GM19328 (cell line): ENCODE measurements at regions not wholly inside any gene's neighbourhood (a gene's known extent, or its start where the extent isn't known, plus 50 kb on each side); places are given as distances from the start of the nearest gene placed in this dataset.
"Not testable (repeated sequence)": the region's sequence is repeated elsewhere in the genome, so short reads cannot be mapped to it uniquely, and the experiment has no call there.

ENCODE experiments used
- ATAC-seq: cut with Tn5 transposase; IDR thresholded peaks from one replicate; pipeline ENCODE4 v1.9.1; 2021; ENCODE audit warnings: mild to moderate bottlenecking, moderate library complexity; ENCODE audit not compliant: unreplicated experiment

DNA sequence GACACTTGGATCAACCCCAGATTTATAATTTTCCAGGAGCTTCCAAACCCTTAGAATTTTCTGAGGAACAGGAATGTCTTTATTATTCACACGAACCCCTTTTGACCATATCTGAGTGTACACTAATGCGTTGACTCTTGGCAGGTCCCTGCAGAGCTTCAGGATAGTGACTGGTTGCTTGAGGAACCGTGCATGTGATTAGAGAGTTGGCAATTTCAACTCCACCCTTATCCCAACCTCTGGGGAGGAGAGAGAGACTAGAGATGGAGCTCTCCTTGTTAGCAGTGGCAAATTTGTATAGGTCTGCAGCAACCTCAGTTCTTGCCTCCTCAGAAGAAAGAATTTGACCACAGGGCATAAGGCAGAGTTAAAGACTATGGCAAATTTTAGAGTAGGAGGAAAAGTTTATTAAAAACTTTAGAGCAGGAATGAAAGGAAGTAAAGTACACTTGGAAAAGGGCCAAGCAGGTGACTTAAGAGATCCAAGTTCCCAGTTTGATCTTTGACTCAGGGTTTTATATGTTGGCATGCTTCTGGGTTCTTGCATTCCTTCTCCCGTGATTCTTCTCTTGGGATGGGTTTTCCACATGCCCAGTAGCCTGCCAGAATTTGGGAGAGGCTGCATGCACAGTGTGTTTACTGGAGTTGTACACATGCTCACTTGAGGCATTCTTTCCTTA lies 93.8 kb upstream of the ETV3 start:
- ATAC-seq = no peak

GRCh38 chr1:157230500-157230899 lies 92.3 kb upstream of the ETV3 start:
- no peak for ATAC-seq

DNA sequence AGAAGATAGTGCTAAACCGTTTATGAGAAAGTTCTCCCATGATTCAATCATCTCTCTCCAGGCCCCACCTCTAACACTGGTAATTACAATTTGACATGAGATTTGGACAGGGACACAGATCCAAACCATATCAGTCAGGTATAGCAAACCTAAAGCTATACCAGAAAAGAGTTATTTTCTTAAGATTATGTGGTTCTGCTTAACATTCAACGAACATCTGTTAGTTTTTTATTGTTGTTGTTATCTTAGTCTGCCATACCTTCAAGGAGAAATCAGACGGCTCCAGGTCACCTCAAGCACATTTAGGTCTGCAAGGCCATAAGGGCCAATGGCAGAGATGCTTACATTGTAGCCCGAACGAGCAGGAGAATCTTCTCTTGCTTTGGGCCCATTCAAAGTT lies 89.5 kb upstream of the ETV3 start:
- no peak for ATAC-seq

GRCh38 chr1:157226739-157227138 lies 88.5 kb upstream of the ETV3 start:
- ATAC-seq = no peak

- ATAC-seq = no peak
Observed at GRCh38 chr1:157219600-157219999, 81.4 kb upstream of the ETV3 start.

- no peak for ATAC-seq
Observed at GRCh38 chr1:157219182-157219581, 81.0 kb upstream of the ETV3 start.

GRCh38 chr1:157218671-157219070 lies 80.5 kb upstream of the ETV3 start:
- ATAC-seq = no peak

DNA sequence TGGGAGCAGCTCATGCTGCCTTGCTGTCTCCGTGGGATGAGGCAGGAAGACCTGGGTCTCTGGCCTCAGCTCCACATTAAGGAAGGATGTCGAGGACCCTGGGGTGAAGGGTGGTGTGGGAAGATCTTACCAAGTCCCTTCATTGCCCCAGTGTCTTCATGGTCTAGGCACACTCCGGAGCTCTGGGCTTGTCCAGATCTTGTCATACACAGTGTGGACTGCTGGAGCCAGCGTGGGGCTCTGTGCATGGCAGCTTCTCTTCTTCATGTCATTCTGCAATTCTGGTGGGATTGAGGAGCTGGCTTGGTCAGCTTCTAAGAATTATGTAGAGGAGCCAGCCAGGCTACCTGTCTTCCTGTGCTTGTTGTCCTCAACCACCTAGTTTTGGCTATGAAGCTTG lies 79.3 kb upstream of the ETV3 start:
- no peak for ATAC-seq

DNA sequence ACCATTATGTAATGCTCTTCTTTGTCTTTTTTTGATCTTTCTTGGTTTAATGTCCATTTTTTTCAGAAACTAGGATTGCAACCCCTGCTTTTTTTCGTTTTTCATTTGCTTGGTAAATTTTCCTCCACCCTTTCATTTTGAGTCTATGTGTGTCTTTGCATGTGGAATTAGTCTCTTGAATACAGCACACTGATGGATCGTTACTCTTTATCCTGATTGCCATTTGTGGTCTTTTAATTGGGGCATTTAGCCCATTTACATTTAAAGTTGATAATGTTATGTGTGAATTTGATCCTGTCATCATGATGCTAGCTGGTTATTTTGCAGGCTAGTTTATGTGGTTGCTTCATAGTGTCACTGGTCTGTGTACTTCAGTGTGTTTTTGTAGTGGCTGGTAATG lies 75.6 kb upstream of the ETV3 start:
- ATAC-seq = no peak

DNA sequence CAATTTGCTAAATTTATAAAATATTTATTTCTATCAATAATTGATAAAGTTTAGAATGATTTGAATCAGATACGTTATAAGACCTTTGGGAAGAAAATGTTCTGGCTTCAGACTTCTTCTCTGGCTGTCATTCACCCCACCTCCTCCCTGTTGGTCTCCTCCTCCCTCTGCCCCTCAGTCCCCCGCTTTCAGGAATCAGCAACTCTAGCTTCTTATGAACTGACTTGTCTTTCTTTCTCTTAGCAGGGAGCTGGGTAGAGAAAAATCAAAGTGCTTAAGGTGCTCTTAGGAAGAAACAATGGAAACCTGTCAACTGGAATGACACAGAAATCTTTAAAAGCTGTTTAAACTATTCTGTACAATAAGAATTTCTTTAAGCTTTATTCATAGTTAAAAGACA lies 71.3 kb upstream of the ETV3 start:
- no peak for ATAC-seq

- ATAC-seq = not testable (repeated sequence)
Observed at GRCh38 chr1:157205982-157206381, 67.8 kb upstream of the ETV3 start.

- ATAC-seq = no peak
Observed at GRCh38 chr1:157203166-157203565, 65.0 kb upstream of the ETV3 start.

- no peak for ATAC-seq
Observed at GRCh38 chr1:157202331-157202730, 64.1 kb upstream of the ETV3 start.

DNA sequence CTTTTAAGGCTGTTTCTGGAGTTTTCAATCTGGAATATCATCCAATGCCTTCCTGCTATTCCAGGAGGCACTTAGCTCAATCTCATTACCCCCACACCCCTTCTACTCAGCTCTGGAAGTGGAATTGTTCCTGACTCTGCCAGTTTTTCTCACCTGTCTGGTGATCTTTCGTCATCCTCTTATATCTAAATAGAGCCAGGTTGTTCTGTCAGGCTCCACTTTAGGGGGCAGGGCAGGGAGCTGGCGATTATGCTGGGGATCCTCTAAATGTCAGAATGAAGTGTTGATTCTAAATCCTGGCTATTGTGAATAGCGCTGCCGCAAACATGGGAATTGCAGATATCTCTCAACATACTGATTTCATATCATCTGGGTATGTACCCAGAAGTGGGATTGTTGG lies 63.6 kb upstream of the ETV3 start:
- no peak for ATAC-seq

GRCh38 chr1:157200451-157200850 lies 62.3 kb upstream of the ETV3 start:
- ATAC-seq = no peak

DNA sequence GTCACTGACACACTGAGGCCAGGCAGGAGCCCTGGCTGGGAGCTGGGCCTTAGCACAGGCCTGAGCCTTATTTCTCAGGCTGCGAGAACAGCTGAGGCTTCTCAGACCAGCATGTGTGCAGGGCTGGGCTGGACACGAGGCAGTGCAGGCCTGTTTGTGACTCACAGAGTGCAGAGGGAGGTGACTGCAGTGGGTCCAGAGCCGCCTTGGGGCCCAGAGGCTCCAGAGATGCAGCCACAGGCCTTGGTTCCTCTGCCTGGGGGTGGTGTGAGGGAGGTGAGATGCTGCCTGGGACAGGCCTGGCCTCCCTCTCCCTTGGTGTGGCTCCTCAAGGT lies 61.2 kb upstream of the ETV3 start:
- ATAC-seq = no peak

GRCh38 chr1:157198619-157199420 lies 60.6 kb upstream of the ETV3 start:
- ATAC-seq = no peak

DNA sequence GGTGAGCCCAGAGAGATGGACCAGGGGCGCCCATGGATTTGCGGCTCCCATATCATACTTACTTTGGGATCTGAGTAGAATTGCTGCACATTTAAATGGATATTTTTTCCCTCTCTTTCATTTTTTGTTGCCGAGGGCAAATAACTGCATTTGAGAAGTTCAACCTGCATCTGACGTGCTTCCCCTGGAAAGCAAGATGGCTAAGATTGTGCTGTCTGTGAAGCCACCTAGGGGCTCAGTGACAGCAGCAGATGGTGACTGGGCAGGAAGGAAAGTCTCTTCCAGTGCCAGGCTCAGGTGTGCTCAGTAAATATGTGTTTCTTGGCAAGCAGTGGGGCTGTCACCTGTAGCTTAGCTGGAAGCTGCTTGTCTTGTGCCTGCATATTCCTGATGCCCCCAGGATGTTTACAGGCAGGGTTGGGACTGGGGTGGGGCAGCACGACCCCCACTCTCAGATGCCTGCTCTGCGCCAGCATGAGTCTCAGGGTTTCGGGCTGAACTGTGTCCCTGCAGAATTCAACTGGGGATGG lies 59.8 kb upstream of the ETV3 start:
- ATAC-seq = no peak

- ATAC-seq = not testable (repeated sequence)
Observed at GRCh38 chr1:157196670-157197456, 58.7 kb upstream of the ETV3 start.

DNA sequence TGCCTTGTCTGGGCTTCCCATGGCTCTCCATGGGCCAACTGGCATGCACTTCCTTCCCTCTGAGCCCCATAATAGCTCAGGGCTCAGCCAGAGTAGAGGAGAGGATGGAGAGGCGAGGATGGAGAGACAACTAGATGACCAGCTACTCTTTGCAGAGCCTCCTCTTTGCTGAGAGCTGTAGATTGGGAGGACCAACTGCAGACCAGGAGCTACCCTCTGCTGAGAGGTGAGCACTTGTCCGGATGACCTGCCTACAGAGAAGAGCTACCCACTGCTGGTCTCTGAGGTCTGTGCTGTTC lies 58.0 kb upstream of the ETV3 start:
- no peak for ATAC-seq

GRCh38 chr1:157195521-157196244 lies 57.5 kb upstream of the ETV3 start:
- no peak for ATAC-seq
